Epithelial cell of esophagus (primary cell): ENCODE measurements at regions not wholly inside any gene's neighbourhood (a gene's known extent, or its start where the extent isn't known, plus 50 kb on each side); places are given as distances from the start of the nearest gene placed in this dataset.

Experiments
- DNase-seq: peaks from one replicate; pipeline ENCODE4 v3.0.0; 2010; ENCODE audit warnings: low read depth
- H3K4me3 ChIP-seq: 2 replicates; pipeline ENCODE4 v1.5.1; 2011; ENCODE audit warnings: mild to moderate bottlenecking, low read length, control low read depth
- CTCF ChIP-seq: IDR thresholded peaks from 2 replicates; pipeline ENCODE4 v1.5.1; 2011; ENCODE audit warnings: low read depth, mild to moderate bottlenecking, low read length, control low read depth, inconsistent platforms; ENCODE audit not compliant: insufficient read depth; ENCODE audit errors: missing control alignments

GRCh38 chr3:151550025-151550618 lies 89.3 kb upstream of the IGSF10 start:
- TF ChIP-seq CTCF: no peak
- DNase-seq: peak; percentile 70
- no peak overlapping the region for H3K4me3 ChIP-seq

- H3K4me3 ChIP-seq: no peak overlapping the region
- DNase-seq: no peak
- TF ChIP-seq CTCF: no peak
These were observed 87.3 kb upstream of the IGSF10 start for GRCh38 chr3:151548195-151548594.

- H3K4me3 ChIP-seq: no peak overlapping the region
- no peak for DNase-seq
- TF ChIP-seq CTCF: no peak
These were observed 83.3 kb upstream of the IGSF10 start for GRCh38 chr3:151544164-151544548.

- no peak for TF ChIP-seq CTCF
- DNase-seq: no peak
- no peak overlapping the region for H3K4me3 ChIP-seq
These were observed 80.3 kb upstream of the IGSF10 start for GRCh38 chr3:151541178-151541577.

- DNase-seq: no peak
- no peak overlapping the region for H3K4me3 ChIP-seq
- no peak for TF ChIP-seq CTCF
These were observed 78.7 kb upstream of the IGSF10 start for GRCh38 chr3:151539599-151539998.

GRCh38 chr3:151538456-151539393 lies 77.9 kb upstream of the IGSF10 start:
- DNase-seq: no peak
- TF ChIP-seq CTCF: no peak
- H3K4me3 ChIP-seq: no peak overlapping the region
